ENCODE measurements at regions not wholly inside any gene's neighbourhood (a gene's known extent, or its start where the extent isn't known, plus 50 kb on each side); places are given as distances from the start of the nearest gene placed in this dataset.

DNA sequence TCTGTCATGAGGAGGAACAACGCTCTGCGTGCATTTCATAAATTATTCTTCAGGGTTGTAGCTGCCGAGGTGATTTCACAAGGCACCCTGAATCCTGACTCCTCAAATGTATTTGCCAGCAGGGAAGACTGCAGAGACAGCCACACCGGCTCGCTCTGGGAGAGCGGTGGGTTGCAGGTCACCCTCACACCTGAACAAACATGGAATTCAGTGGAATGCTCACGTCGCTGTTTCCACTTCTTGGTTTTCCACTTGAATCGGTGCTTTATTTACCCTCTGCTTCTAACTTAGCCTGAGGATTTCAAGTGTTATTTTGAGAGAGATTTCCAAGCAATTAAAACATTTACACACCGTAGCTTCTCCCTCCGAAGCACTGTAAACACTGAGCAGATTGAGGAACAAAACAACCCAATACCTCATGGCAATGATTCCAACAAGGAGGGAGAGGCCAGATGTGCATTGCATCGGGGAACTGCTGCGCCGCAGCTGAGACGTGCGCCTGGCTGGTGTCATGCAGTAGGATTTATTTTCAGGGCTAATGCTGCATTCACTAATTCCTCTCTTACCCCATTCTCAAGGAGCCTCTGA, 59.5 kb upstream of the GGTLC1 start:
- DNase-seq: no peak

DNA sequence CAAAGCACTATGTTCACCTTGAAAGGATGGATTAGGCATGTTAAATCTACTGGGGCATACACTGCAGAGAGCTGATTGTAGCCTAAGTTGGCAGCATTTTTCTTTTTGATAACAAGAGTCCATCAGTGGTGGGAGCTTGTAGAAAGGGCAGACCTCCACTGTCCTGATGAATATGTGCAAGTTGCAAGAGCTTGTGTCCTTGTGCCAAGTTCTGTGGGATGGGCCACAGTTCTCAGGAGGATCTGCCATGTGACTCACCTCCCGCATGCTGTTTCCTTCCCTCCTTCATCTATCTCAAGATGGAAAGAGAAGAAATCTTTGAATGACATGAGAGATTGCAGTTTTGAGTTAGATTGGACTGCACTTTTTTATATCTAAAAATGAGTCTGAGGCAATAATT, 58.3 kb upstream of the GGTLC1 start:
- no peak for DNase-seq

DNA sequence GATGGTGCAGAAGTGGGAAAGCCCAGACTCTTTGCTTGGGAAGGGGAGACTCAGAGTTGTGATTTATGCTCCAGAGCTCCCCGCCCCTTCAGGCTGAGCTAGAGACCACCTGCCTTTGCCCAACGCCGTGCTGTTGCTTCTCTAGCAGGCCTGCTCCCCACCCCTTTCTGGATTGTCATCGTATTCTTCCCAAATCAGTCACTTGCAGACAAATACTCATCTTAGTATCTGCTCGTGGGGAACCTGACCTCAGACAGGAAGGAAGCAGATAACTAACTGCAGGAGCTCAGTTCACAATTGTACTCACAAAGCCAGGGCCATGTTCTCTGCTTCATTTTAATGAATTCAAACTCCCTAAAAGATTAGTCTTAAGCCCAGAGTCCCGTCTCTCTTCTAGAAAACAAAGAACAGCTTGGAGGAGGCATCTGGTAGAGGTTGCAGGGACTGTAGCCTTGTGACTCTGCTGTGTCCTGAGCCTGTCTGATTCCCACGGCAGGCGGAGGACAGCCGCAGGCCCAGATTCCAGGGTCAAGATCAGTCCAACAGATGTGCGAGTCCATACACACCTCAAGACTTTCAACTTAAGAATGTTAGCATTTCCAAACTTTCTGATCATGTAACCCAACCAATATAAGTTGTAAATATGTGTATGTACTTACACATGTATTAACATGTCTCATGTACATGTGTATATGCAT, 57.2 kb upstream of the GGTLC1 start:
- no peak for DNase-seq

DNA sequence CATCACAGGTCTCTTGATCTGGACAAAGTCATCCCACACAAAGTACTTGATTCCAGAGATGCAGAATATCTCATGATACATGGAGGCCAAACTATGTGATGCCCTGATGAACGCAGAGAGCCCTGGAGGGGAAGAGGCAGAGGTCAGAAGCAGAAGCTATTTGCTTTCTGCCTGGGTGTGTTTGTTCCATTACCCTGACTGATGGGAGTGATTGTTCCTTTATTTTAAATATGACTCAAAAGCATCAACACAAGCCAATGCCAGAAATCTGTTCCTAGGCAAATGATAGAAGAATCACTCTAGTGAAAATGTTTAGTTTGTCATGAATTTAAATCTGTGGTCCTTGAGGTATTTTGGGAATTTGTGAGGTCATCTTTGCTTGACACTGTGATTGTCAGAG, 54.7 kb upstream of the GGTLC1 start:
- no peak for DNase-seq

DNA sequence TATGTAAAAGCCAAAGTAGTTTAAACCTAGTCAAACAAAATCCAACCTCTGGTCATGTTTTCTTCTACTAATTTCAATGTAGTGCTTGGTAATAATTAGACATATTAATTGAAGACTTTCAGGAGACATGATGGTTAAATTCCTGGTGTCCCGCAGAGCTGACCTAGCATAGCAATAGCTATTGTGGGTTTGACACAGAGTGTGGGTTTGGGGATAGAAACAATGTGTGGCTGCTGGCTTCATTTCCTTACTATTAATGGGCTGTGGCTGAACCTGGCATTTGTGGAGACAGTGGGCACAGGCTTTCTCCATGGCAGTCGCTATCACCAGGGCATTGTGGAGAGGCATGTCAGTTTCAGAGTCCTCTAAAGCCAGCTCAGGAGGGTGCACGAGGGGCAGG, 54.1 kb upstream of the GGTLC1 start:
- no peak for DNase-seq

DNA sequence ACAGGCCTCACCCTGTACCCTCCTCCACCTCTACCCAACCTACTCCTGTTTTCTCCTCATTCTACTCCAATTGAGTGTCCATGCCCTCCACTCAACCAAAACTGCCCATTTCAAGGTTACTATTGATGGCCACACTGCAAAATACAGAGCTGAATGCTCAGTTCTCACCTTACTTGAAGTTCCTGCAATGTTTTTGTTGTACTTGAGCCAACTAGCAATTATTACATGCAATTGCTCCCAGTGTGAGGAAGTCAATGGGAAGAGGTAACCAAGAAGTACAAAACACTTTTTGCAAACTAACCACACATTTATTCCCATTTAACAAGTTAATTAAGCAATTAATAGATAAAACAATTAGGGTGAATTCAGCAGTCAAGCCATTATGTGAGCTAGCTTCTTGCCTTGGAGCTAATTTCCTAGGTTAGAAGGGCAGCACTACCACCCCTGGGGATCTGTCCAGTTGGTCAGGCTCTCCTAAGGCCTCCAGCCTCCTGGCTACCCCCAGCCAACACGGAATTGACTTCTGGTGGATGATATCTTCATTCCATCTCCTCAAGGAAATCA, 52.4 kb upstream of the GGTLC1 start:
- DNase-seq: no peak

DNA sequence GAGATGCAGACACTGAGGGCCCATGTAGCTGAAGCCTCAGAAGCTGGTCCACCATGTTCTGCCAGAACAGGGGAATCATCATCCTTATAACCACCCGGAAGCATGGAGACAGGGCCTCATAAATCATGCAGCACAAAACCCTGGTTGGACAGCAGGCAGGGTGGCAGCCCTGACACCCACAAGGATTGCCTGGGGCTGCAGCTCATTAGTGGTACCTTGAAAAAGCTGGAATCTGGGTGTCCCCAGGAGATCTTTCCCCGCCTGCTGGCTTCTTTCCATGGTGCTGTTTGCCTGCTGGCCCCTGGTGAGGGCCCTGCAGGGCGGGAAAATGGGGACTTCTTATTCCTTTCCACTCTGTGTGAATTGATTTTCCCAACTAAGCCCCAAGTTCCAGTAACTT, 50.6 kb upstream of the GGTLC1 start:
- no peak for DNase-seq
